ENCODE measurements at regions not wholly inside any gene's neighbourhood (a gene's known extent, or its start where the extent isn't known, plus 50 kb on each side); places are given as distances from the start of the nearest gene placed in this dataset.

DNA sequence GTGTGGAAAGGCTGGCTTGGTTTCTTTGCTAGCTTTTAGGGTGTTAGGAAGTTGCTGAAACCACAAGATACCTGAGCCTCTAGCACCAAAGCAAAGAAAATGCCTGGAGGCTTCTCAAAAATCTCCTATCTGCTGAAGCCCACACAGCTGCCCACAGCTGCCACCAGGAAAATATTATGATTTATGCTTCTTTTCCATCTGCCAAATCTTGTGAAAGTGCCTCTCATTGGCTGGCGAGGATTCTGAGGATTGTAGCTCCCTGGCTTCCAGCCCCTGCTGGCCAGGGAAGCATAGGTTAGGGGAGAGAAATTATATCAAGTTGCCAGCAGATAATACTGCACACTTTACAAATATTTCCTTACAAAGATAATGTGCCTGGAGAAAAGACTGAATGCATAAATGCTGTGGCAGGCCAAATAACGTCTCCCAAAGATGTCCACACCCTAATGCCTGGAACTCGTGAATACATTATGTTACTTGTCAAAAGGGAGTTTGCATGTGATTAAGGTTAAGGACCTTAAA lies 98.4 kb downstream of the MRPL14 start:
- TF ChIP-seq POLR2AphosphoS5 (IDR thresholded peaks at IDR 0.05; ENCODE audit: low read depth, low read length) (no peak), TAF1 (IDR thresholded peaks at IDR 0.05; ENCODE audit: borderline replicate concordance, insufficient read depth, low read length) (no peak)

Data from PFSK-1 (cell line).